Peyer's patch (tissue), 4 donors: ENCODE measurements at regions not wholly inside any gene's neighbourhood (a gene's known extent, or its start where the extent isn't known, plus 50 kb on each side); places are given as distances from the start of the nearest gene placed in this dataset.

Experiments used
- CTCF ChIP-seq, 6 experiments: fragments of 450-650 bp in 4 of 6; fragments of 200-600 bp in 2 of 6; sonication (generic) in 1 of 6; IDR thresholded peaks; one replicate each; pipeline ENCODE4 v1.5.1; 2017 to 2019; ENCODE audit warnings: antibody characterized with exemption in 6 of 6, mild to moderate bottlenecking in 3 of 6, moderate library complexity in 1 of 6
- POLR2A ChIP-seq, 2 donors: fragments of 450-650 bp; IDR thresholded peaks; one replicate each; pipeline ENCODE4 v1.5.1; 2017; ENCODE audit warnings: antibody characterized with exemption in 2 of 2, mild to moderate bottlenecking in 2 of 2, moderate library complexity in 2 of 2

- TF ChIP-seq CTCF (IDR thresholded peaks at IDR 0.05) (no peak), POLR2A (IDR thresholded peaks at IDR 0.05) (no peak)
Measured at GRCh38 chrX:39982948-39983347, 114.8 kb downstream of the BCOR start.
